Keratinocyte (primary cell): ENCODE measurements at regions not wholly inside any gene's neighbourhood (a gene's known extent, or its start where the extent isn't known, plus 50 kb on each side); places are given as distances from the start of the nearest gene placed in this dataset.

Source experiments
- DNase-seq: peaks from one replicate; pipeline ENCODE4 v3.0.0-alpha.2; 2011; ENCODE audit warnings: low read depth, missing footprints, low spot score
- FAIRE-seq: peaks from 2 replicates; lab custom pipeline; 2011; peaks lifted over from hg19 to GRCh38; lab: Jason Lieb, UNC
- H2AFZ ChIP-seq: 2 replicates; pipeline ENCODE4 v1.6.0; 2012; ENCODE audit warnings: low read length, control low read depth, inconsistent platforms; ENCODE audit not compliant: control insufficient read depth
- H3K27ac ChIP-seq: 2 replicates; pipeline ENCODE4 v1.5.1; 2011; ENCODE audit warnings: low read length; ENCODE audit not compliant: control insufficient read depth, insufficient read depth
- H3K27me3 ChIP-seq: 3 replicates; pipeline ENCODE4 v1.6.0; 2011; ENCODE audit warnings: low read length; ENCODE audit not compliant: control insufficient read depth, insufficient read depth; ENCODE audit errors: extremely low read depth
- H3K36me3 ChIP-seq, 2 experiments: 2 replicates in 1 of 2; 3 replicates in 1 of 2; pipeline ENCODE4 v1.5.1; 2011; ENCODE audit warnings: low read length in 2 of 2, mild to moderate bottlenecking in 1 of 2; ENCODE audit not compliant: control insufficient read depth in 2 of 2, insufficient read depth in 2 of 2; ENCODE audit errors: extremely low read depth in 1 of 2
- H3K4me1 ChIP-seq: 3 replicates; pipeline ENCODE4 v1.5.1; 2011; ENCODE audit warnings: low read length; ENCODE audit not compliant: control insufficient read depth, insufficient read depth; ENCODE audit errors: extremely low read depth
- H3K4me2 ChIP-seq: 3 replicates; pipeline ENCODE4 v1.6.0; 2011; ENCODE audit warnings: low read depth, low read length; ENCODE audit not compliant: control insufficient read depth, insufficient read depth; ENCODE audit errors: extremely low read depth
- H3K4me3 ChIP-seq, 3 experiments: fragments of 200-600 bp in 1 of 3; sonication (generic) in 1 of 3; 2 replicates in 2 of 3; 3 replicates in 1 of 3; pipeline ENCODE4 v1.5.1; 2011 to 2016; ENCODE audit warnings: low read length in 3 of 3, mild to moderate bottlenecking in 3 of 3, control low read depth in 2 of 3, inconsistent platforms in 1 of 3, low read depth in 1 of 3, mixed read lengths in 1 of 3, mixed run types in 1 of 3, moderate library complexity in 1 of 3; ENCODE audit not compliant: control insufficient read depth in 2 of 3, insufficient read depth in 2 of 3; ENCODE audit errors: extremely low read depth in 1 of 3
- H3K79me2 ChIP-seq: 2 replicates; pipeline ENCODE4 v1.6.0; 2012; ENCODE audit warnings: low read length; ENCODE audit not compliant: control insufficient read depth, insufficient read depth
- H3K9ac ChIP-seq: 3 replicates; pipeline ENCODE4 v1.6.0; 2011; ENCODE audit warnings: low read length; ENCODE audit not compliant: control insufficient read depth, insufficient read depth; ENCODE audit errors: extremely low read depth
- H3K9me1 ChIP-seq: 3 replicates; pipeline ENCODE4 v1.6.0; 2011; ENCODE audit warnings: low read length; ENCODE audit not compliant: control insufficient read depth, insufficient read depth; ENCODE audit errors: extremely low read depth
- H3K9me3 ChIP-seq: 2 replicates; pipeline ENCODE4 v1.5.1; 2012; ENCODE audit warnings: low read depth, low read length; ENCODE audit not compliant: control insufficient read depth
- H4K20me1 ChIP-seq: 3 replicates; pipeline ENCODE4 v1.6.0; 2011; ENCODE audit warnings: low read length; ENCODE audit not compliant: control insufficient read depth, insufficient read depth; ENCODE audit errors: extremely low read depth
- CTCF ChIP-seq, 3 experiments: IDR thresholded peaks in 1 of 3; conservative IDR thresholded peaks in 1 of 3; optimal IDR thresholded peaks in 1 of 3; 2 replicates in 2 of 3; 3 replicates in 1 of 3; pipeline versions ENCODE3 to v1.5.1; 2011; ENCODE audit warnings: low read length in 3 of 3, mild to moderate bottlenecking in 3 of 3, moderate library complexity in 2 of 3, control low read depth in 1 of 3, inconsistent platforms in 1 of 3; ENCODE audit not compliant: insufficient read depth in 2 of 3; ENCODE audit errors: extremely low read depth in 1 of 3
- EZH2 ChIP-seq: IDR thresholded peaks from one replicate; pipeline ENCODE4 v1.6.1; 2012; ENCODE audit warnings: inconsistent platforms, mild to moderate bottlenecking, low read length, moderate library complexity
- dilution Hi-C: fragments of 300-500 bp; cut with MboI; formaldehyde crosslinking; loops from one replicate; pipeline ENCODE4 v1.7.0; 2020; ENCODE audit warnings: low sequenced_read_pairs; ENCODE audit not compliant: extremely low pct_ligation_motif_present

- Histone ChIP-seq H3K36me3 (no peaks in the 10 kb centered on the region), H3K4me1 (no peaks in the 10 kb centered on the region), H3K9ac (no peak overlapping the region), H3K27ac (no peak overlapping the region), H3K79me2 (no peaks in the 10 kb centered on the region), H4K20me1 (no peaks in the 10 kb centered on the region), H3K4me3 (no peak overlapping the region), H3K9me3 (no peaks in the 10 kb centered on the region), H3K4me2 (no peak overlapping the region), H2AFZ (no peak overlapping the region), H3K9me1 (no peaks in the 10 kb centered on the region), H3K27me3 (no peaks in the 10 kb centered on the region)
- no peak for TF ChIP-seq CTCF (optimal IDR thresholded peaks at IDR 0.05 in 1 of 3, IDR thresholded peaks at IDR 0.05 in 1 of 3, conservative IDR thresholded peaks at IDR 0.05 in 1 of 3; ENCODE audit: extremely low read depth in 1 of 3, insufficient read depth in 2 of 3, low read length in 3 of 3)
- no peak for TF ChIP-seq EZH2
- FAIRE-seq (no peak), DNase-seq (no peak)
- dilution Hi-C loops: no loop called here
Measured at GRCh38 chr17:34709158-34709754, 129.9 kb downstream of the TMEM132E start.

- FAIRE-seq: no peak
Measured at GRCh38 chr17:34706029-34706428, 126.6 kb downstream of the TMEM132E start.

More at GRCh38 chr17:34706029-34706428, 126.6 kb downstream of the TMEM132E start:
- Histone ChIP-seq H3K27me3 (no peaks in the 10 kb centered on the region), H3K4me3 (no peak overlapping the region), H2AFZ (no peak overlapping the region), H3K9me3 (no peaks in the 10 kb centered on the region), H3K4me1 (no peaks in the 10 kb centered on the region), H3K9me1 (no peaks in the 10 kb centered on the region), H3K79me2 (no peaks in the 10 kb centered on the region), H4K20me1 (no peaks in the 10 kb centered on the region), H3K9ac (no peak overlapping the region), H3K4me2 (no peak overlapping the region), H3K27ac (no peak overlapping the region), H3K36me3 (no peaks in the 10 kb centered on the region)
- TF ChIP-seq EZH2 (no peak), CTCF (optimal IDR thresholded peaks at IDR 0.05 in 1 of 3, IDR thresholded peaks at IDR 0.05 in 1 of 3, conservative IDR thresholded peaks at IDR 0.05 in 1 of 3; ENCODE audit: extremely low read depth in 1 of 3, insufficient read depth in 2 of 3, low read length in 3 of 3) (no peak)
- dilution Hi-C loops: no loop called here
- no peak for DNase-seq
